ENCODE measurements at regions not wholly inside any gene's neighbourhood (a gene's known extent, or its start where the extent isn't known, plus 50 kb on each side); places are given as distances from the start of the nearest gene placed in this dataset.

DNA sequence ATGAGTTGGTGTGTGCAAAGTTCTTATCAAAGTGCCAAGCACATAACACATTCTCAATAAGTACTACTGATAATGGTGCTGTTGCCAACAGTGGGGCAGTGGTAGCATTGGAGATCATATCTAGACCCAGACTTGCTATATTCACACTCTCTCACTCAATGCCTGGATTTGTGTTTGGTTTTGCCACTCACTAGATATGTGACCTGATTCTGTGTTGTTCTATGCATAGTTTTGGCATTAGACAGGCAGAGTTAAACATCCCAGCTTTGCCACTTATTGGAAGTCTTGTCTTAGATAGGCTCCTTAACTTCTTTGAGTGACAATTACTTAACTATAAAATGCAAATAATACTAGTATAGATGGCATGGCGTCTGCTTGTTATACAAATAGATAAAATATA lies 642.6 kb upstream of the CCDC179 start:
- DNase-seq (ENCODE audit: low spot score in 2 of 2): no peak
- H3K9me3 Mint-ChIP-seq: peaks cover 0 to 3% of the 10 kb centered on the region in 2 donors
- no peak for ATAC-seq
- H3K27ac Mint-ChIP-seq: no peak overlapping the region
- no peaks in the 10 kb centered on the region for H3K36me3 Mint-ChIP-seq

DNA sequence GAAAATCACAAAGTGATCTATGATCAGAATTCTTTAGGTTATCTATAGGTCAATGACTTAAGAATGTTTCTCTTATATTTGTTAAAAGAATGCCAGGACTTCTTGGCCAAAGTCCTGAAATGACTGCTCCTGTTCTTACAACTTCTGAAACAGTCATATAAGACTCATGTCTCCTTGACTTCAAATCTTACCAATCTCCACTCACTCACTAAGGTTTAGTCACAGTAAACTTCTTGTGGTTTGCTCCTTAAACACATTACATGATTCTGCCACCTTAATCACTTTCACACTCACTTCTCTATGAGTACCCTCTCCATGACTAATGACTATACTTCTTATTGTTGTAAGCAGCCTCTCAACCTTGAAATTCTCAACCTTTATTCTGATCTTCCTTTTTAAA lies 648.7 kb upstream of the CCDC179 start:
- no peaks in the 10 kb centered on the region for H3K36me3 Mint-ChIP-seq
- ATAC-seq (peak; percentile 18 to 81), DNase-seq (ENCODE audit: low spot score in 2 of 2) (no peak)
- H3K9me3 Mint-ChIP-seq: peaks cover 6 to 7% of the 10 kb centered on the region in 2 donors
- no peak overlapping the region for H3K27ac Mint-ChIP-seq

DNA sequence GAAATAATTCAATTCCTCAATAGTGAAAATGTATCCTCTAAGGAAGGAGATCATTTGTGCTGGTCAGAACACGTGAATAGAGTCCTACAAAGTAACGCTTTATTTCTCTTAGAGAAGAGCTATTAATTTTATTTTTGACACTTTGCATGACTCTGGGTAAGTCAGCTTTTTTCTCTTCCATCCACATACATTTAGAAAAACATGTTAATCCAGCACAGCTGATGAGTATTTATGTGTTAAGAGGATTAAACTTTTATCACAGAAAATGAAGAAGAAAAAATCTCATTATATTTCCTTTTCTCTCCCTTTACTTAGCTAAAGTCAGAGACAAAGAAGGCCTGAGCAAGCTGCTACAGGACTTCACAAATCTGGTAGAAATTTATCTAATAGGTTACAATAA lies 649.5 kb upstream of the CCDC179 start:
- Mint-ChIP-seq H3K9me3 (peaks cover 12 to 13% of the 10 kb centered on the region in 2 donors), H3K27ac (no peak overlapping the region), H3K36me3 (no peaks in the 10 kb centered on the region)
- DNase-seq (ENCODE audit: low spot score in 2 of 2): no peak
- ATAC-seq: no peak

DNA sequence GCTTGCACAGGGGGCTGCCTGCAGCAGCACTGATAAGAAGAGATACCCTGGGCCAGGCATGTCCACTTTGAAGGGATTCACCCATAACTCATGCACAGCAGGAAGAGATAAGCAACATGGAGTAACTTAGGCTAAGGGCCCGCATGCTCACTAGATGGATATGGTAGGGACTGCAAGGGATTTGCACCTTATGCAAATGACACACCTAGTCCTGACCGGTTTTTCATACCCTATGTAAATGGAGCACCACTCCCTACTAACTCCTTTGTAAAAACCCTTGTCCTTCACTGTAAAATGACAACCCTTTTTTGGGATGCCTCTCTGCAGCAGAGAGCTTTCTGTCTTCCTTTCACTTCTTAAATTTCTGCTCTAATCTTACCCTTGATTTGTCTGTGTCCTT lies 658.9 kb upstream of the CCDC179 start:
- no peak for ATAC-seq
- H3K27ac Mint-ChIP-seq: no peak overlapping the region
- DNase-seq (ENCODE audit: low spot score in 2 of 2): no peak
- peaks cover 8 to 21% of the 10 kb centered on the region in 2 donors for H3K9me3 Mint-ChIP-seq
- no peaks in the 10 kb centered on the region for H3K36me3 Mint-ChIP-seq

DNA sequence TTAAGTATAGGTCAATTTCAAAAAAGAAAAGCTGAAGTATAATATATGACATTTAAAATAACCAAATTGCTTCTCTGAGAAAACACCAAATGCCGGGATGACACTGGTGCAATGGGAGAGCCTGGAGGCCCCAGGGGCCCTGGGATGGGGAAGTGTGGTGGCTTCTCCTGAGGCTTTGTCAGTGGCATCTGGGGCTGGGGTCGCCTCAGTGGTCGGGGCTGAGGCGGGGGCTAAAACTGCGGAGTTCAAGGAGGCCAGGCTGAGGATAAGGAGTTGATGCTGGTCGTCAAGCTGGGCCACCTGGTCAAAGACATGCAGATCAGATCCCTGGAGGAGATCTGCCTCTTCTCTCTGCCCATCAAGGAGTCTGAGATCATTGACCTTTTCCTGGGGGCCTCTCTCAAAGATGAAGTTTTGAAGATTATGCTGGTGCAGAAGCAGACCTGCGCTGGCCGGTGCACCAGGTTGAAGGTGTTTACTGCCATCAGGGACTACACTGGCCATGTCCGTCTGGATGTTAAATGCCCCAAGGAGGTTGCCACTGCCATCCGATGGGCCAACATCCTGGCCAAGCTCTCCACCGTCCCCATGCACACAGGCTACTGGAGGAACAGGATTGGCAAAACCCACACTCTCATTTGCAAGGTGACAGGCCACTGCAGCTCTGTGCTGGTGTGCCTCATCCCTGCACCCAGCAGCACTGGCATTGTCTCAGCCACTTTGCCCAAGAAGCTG lies 660.1 kb upstream of the CCDC179 start:
- H3K27ac Mint-ChIP-seq: no peak overlapping the region
- no peaks in the 10 kb centered on the region for H3K36me3 Mint-ChIP-seq
- H3K9me3 Mint-ChIP-seq: peaks cover 4 to 15% of the 10 kb centered on the region in 2 donors
- ATAC-seq (no peak), DNase-seq (ENCODE audit: low spot score in 2 of 2) (no peak)

DNA sequence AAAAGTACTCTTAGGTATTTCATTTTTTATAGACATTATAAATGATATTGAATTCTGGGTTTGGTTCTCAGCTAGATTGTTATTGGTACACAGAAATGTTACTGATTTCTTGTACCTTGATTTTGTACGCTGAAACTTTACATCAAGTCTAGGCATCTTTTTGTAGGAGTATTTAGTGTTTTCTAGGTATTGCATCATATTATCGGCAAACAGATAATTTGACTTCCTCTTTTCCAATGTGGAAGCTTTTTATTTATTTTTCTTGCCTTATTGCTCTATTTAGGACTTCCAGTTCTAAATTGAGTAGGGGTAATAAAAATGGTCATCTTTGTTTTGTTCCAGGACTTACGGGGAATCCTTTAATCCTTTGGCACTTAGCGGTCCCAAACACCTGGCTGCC lies 676.6 kb upstream of the CCDC179 start:
- ATAC-seq (no peak), DNase-seq (ENCODE audit: low spot score in 2 of 2) (no peak)
- H3K36me3 Mint-ChIP-seq: no peaks in the 10 kb centered on the region
- peaks cover 4 to 12% of the 10 kb centered on the region in 2 donors for H3K9me3 Mint-ChIP-seq
- H3K27ac Mint-ChIP-seq: no peak overlapping the region

DNA sequence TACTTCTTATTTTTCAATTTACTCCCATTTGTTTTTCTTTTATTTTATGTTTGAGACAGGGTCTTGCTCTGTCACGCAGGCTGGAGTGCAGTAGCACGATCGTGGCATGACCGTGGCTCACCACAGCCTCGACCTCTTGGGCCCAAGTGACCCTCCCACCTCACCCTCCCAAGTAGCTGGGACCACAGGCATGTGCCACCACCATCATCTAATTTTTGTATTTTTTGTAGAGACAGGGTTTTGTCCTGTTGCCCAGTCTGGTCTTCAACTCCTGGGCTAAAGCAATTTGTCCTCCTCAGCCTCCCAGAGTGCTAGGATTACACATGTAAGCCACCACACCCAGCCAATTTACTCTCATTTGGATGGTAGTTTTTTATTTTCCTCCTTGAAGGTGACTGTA lies 679.3 kb upstream of the CCDC179 start:
- H3K9me3 Mint-ChIP-seq: peaks cover 4 to 13% of the 10 kb centered on the region in 2 donors

DNA sequence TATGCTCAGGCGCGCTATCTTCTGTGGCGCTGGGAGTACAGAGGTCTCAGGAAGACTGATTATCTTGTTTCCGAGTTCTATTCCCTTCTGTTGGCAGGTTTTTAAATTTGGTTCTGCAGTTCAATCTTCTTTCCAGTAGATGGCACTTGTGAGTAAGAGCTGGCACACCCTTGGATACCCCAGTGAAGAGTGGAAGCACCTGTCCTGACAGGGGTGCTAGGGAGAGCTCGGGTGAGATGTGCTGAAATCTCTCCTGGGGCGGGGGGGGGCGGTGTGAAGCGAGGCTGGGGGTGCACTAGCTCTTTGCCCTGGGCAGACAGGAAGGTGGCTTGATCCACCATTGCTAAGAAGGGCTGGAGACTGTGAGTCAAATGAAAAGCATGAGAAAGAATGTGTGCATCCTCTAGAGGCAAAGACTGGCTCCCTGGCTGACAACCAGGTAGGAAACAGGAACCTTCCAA lies 679.9 kb upstream of the CCDC179 start:
- ATAC-seq (peak in 1 of 2 donors; percentile 62), DNase-seq (ENCODE audit: low spot score in 2 of 2) (peak in 1 of 2 donors; percentile 17)
- Mint-ChIP-seq H3K27ac (no peak overlapping the region), H3K9me3 (peaks cover 4 to 13% of the 10 kb centered on the region in 2 donors), H3K36me3 (no peaks in the 10 kb centered on the region)

More for the DNA sequence above, 679.3 kb upstream of the CCDC179 start:
- DNase-seq (ENCODE audit: low spot score in 2 of 2) (no peak), ATAC-seq (no peak)
- Mint-ChIP-seq H3K27ac (no peak overlapping the region), H3K36me3 (no peaks in the 10 kb centered on the region)

DNA sequence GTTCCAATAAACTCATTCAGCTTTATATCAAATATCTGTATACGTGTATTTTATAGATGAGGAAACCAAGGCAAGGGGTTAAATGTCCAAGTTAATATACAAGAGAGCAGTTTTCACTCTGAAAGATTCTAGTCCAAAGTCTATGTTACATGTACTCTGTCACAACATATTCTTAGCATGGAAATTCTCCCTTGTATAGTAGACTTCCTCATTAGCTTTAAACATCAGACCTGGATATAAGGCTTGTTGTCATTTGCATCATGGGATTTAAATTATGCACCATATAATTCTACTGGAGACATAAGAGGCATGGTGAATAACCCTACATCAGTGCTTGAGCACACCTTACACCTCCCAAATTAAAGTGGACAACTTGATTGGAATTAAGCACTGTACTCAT lies 681.9 kb upstream of the CCDC179 start:
- Mint-ChIP-seq H3K36me3 (no peaks in the 10 kb centered on the region), H3K27ac (no peak overlapping the region), H3K9me3 (peaks cover 4 to 7% of the 10 kb centered on the region in 2 donors)
- DNase-seq (ENCODE audit: low spot score in 2 of 2): no peak
- ATAC-seq: no peak

DNA sequence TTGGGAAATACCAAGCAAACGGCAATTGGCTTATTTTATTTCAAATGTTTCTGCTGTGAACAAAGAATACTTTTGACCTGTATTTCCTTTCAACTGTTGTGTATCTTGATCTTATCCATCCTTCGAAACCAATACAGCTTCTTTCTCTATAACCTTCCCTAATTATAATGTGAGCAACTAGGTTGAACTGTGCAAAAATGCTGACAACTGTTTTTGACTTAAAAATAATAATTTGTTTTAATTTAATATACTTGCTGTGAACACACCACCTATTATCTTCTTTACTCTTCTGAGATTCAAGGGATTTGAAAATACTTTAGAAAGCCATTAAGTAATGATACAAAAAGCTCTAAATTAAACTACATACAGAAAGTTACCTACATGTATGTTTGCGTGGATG lies 682.5 kb upstream of the CCDC179 start:
- Mint-ChIP-seq H3K36me3 (no peaks in the 10 kb centered on the region), H3K27ac (no peak overlapping the region), H3K9me3 (peaks cover 4 to 7% of the 10 kb centered on the region in 2 donors)
- DNase-seq (ENCODE audit: low spot score in 2 of 2) (no peak), ATAC-seq (no peak)

DNA sequence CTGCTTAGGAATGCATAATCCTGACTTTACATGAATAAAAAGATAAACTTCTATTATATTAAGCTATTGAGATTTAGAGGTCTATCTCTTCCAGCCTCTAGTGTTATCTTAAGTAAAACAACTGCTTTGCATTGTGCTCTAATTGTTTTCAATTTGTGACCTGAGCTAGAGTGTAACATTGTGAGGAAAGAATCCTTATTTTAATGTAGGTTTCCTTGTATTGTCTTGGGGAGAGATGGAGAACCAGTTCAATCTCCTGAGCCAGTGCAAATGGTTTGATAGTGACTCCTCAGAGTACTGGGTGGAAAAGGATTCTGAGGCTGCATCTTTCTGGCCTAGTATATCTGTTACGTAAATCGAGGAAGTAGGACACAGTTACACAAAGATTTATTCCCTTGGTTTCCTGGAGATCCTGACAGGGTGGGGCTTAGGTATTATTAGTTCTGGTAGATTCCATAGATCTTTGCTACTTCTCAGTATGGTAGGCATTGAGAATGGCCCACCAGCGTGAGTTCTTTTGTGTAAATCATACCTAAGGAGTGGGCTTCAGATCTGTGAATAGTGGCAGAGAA lies 683.5 kb upstream of the CCDC179 start:
- DNase-seq (ENCODE audit: low spot score in 2 of 2): no peak
- Mint-ChIP-seq H3K27ac (no peak overlapping the region), H3K36me3 (no peaks in the 10 kb centered on the region), H3K9me3 (peaks cover 4 to 7% of the 10 kb centered on the region in 2 donors)
- ATAC-seq: no peak

DNA sequence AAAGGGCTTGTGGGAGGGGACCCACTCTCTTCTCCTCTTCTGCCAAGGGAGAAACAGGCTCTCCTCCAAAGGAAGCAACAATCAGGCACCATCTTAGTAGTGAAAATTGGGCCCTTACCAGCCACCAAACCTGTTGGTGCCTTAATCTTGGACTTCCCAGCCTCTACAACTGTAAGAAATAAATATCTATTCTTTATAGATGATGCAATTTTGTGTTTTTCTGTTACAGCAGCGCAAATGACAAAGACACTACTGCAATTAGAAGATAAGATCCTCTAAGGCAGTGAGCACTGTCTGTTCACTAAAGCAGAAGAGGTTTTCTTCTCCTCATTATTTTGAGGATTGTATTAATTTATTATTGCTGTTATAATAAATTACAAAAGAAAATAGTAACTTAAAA lies 691.4 kb upstream of the CCDC179 start:
- H3K36me3 Mint-ChIP-seq: no peaks in the 10 kb centered on the region
- H3K9me3 Mint-ChIP-seq: peaks cover 9% of the 10 kb centered on the region in 2 donors
- H3K27ac Mint-ChIP-seq: no peak overlapping the region
- DNase-seq (ENCODE audit: low spot score in 2 of 2) (no peak), ATAC-seq (no peak)

DNA sequence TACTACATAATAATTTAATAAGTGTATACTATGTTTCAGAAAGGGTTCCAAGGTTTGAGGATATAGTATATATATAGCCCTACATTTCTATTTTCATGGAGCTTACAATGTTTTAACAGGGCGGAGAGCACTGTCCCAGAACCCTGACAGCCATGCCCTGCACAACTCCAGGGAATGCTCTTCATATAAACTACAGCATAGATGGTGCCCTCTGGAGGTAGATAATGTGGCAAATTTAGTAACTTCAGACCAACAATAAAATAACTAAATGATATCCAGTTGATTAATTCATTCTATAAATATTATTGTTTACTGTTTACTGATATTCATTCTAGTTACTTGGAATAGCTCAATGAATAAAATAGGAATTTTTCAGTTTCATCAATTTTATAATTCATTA lies 693.7 kb upstream of the CCDC179 start:
- Mint-ChIP-seq H3K36me3 (no peaks in the 10 kb centered on the region), H3K27ac (no peak overlapping the region), H3K9me3 (peaks cover 9% of the 10 kb centered on the region in 2 donors)
- ATAC-seq (no peak), DNase-seq (ENCODE audit: low spot score in 2 of 2) (no peak)

DNA sequence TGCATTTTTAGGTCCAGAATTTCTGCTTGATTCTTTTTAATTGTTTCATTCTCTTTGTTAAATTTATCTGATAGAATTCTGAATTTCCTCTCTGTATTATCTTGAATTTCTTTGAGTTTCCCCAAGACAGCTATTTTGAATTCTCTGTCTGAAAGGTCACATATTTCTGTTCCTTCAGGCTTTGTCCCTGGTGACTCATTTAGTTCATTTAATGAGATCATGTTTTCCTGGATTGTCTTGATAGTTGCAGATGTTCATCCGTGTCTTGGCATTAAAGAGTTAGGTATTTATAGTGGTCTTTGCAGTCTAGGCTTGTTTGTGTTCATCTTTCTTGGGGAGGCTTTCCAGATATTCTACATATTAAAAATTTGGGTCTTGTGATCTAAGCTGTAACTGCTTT lies 694.8 kb upstream of the CCDC179 start:
- DNase-seq (ENCODE audit: low spot score in 2 of 2) (no peak), ATAC-seq (no peak)
- no peak overlapping the region for H3K27ac Mint-ChIP-seq
- no peaks in the 10 kb centered on the region for H3K36me3 Mint-ChIP-seq
- H3K9me3 Mint-ChIP-seq: peaks cover 9% of the 10 kb centered on the region in 2 donors

DNA sequence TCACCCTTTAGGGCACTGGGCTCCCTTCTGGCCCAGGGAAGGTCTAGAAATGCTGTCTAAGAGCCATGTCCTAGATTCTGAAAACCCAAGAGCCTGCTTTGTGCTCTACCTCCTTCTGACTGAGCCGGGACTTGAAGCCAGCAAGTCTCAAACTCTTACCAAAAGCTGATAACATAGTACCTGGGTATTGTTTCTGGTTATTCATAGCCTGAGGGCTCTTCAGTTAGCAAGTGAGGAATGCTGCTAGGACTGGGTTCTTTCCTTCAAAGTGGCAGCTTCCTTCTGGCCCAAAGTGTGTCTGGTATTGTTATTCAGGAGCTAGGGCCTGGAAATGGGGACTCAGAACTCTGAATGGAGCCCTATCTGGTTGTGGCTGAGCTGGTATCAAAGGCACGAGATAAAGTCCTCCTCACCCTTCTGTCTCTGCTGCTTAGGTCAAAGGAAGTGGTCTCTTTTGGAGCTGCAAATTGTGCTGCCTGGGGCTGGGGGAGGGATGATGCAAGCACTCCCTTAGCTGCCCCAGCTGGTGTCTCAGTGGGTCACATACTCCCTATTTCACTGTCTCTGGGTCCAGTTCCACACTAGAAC lies 696.0 kb upstream of the CCDC179 start:
- Mint-ChIP-seq H3K27ac (no peak overlapping the region), H3K9me3 (peaks cover 9 to 10% of the 10 kb centered on the region in 2 donors), H3K36me3 (no peaks in the 10 kb centered on the region)
- DNase-seq (ENCODE audit: low spot score in 2 of 2) (no peak), ATAC-seq (no peak)

DNA sequence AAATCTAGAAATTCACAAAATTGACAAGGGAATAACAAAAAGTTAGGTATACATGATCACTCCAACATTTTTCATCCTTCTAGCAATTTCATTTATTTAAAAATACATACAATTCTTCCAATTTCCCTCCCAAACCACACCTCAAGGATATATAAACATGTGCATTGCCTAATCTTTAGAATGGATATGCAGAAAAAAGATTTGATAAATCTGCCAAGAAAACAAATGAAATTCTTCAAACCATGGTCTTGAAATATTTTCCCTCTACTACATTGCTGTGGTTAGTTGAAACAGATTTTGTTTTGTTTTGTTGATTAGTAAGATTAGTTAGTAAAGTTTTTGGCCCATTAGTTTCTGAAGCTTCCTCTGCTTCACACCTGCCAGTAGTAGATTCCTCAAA lies 703.3 kb upstream of the CCDC179 start:
- DNase-seq (ENCODE audit: low spot score in 2 of 2): no peak
- Mint-ChIP-seq H3K27ac (no peak overlapping the region), H3K36me3 (no peaks in the 10 kb centered on the region), H3K9me3 (peaks cover 8 to 13% of the 10 kb centered on the region in 2 donors)
- no peak for ATAC-seq

DNA sequence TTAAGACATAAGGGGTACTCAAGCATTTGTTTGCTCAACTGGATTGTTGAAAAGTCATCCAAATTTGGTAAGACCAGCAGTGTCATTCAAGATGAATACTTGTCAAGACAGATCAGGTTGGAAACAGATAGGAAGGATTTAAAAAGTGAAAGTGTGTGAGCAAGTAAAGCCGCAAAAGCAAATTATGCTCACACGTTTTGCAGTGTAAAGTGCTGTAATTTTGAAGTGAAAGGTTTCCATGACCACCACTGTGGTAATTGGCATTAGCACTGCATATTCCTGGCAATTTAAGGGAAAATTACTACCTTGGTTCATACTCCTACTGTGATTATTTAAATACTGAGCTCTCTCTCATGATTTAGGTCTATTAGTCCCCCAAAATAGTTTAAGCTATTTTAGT lies 704.1 kb upstream of the CCDC179 start:
- peaks cover 8 to 13% of the 10 kb centered on the region in 2 donors for H3K9me3 Mint-ChIP-seq
- no peak overlapping the region for H3K27ac Mint-ChIP-seq
- no peak for ATAC-seq
- no peaks in the 10 kb centered on the region for H3K36me3 Mint-ChIP-seq
- no peak for DNase-seq (ENCODE audit: low spot score in 2 of 2)

DNA sequence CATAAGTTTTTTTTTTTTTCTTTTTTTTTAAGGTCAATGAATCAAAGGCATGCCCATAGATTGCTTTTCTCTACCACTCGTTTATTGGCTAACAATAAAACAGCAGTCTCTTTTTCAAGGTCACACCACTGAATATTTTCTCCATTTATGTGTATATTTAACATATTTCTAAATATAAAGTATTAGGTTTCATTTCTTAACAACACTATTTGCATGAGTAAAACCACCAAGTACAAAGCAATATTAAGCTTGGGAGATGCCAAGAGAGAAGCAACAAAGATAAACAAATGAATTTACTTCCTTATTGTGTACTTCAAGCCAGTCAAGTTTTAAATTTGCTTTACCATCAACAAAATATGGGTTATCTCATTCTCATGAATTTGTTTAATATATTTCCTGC lies 708.9 kb upstream of the CCDC179 start:
- H3K36me3 Mint-ChIP-seq: no peaks in the 10 kb centered on the region
- no peak for DNase-seq (ENCODE audit: low spot score in 2 of 2)

More for the DNA sequence above, 708.9 kb upstream of the CCDC179 start:
- no peak for ATAC-seq
- H3K9me3 Mint-ChIP-seq: peaks cover 11 to 16% of the 10 kb centered on the region in 2 donors
- no peak overlapping the region for H3K27ac Mint-ChIP-seq

All from activated naive CD4-positive, alpha-beta T cell treated with anti-CD3 and anti-CD28 coated beads, Interleukin-2, amount 50 U/mL, for 72 hours (primary cell).